Breast epithelium (tissue), 4 donors: ENCODE measurements at regions not wholly inside any gene's neighbourhood (a gene's known extent, or its start where the extent isn't known, plus 50 kb on each side); places are given as distances from the start of the nearest gene placed in this dataset.

Experiments used
- DNase-seq, 2 donors: peaks; one replicate each; pipeline ENCODE4 v3.0.0-alpha.2; 2019; ENCODE audit warnings: low spot score in 2 of 2
- H3K27ac ChIP-seq, 2 donors: fragments of 200-600 bp; sonication (generic) in 1 of 2; one replicate each; pipeline ENCODE4 v1.5.1; 2016 to 2019; ENCODE audit warnings: mild to moderate bottlenecking in 1 of 2
- H3K27me3 ChIP-seq, 2 donors: fragments of 200-600 bp; sonication (generic) in 1 of 2; one replicate each; pipeline versions ENCODE4 v1.5.1 to v1.6.0; 2017 to 2019; ENCODE audit warnings: control low read depth in 1 of 2, mild to moderate bottlenecking in 1 of 2
- H3K36me3 ChIP-seq: fragments of 200-600 bp; one replicate; pipeline ENCODE4 v1.5.1; 2019
- H3K4me1 ChIP-seq, 2 donors: fragments of 200-600 bp; sonication (generic); one replicate each; pipeline ENCODE4 v1.5.1; 2016 to 2019; ENCODE audit warnings: control low read depth in 1 of 2
- H3K4me3 ChIP-seq, 3 donors: fragments of 200-600 bp; sonication (generic); 1 replicate in 2 of 3; 2 replicates in 1 of 3; pipeline ENCODE4 v1.5.1; 2016 to 2019; ENCODE audit warnings: mild to moderate bottlenecking in 3 of 3, moderate library complexity in 2 of 3
- H3K9me3 ChIP-seq, 2 donors: fragments of 200-600 bp; sonication (generic) in 1 of 2; one replicate each; pipeline ENCODE4 v1.5.1; 2016 to 2019; ENCODE audit warnings: control low read depth in 1 of 2
- CTCF ChIP-seq, 3 donors: fragments of 450-650 bp; IDR thresholded peaks; one replicate each; pipeline ENCODE4 v1.5.1; 2016 to 2017; ENCODE audit warnings: antibody characterized with exemption in 3 of 3, mild to moderate bottlenecking in 3 of 3, moderate library complexity in 3 of 3
- POLR2A ChIP-seq: fragments of 450-650 bp; IDR thresholded peaks from one replicate; pipeline ENCODE4 v1.6.1; 2016; ENCODE audit warnings: antibody characterized with exemption, mild to moderate bottlenecking, moderate library complexity
- POLR2AphosphoS5 ChIP-seq, 3 donors: sonication (generic); formaldehyde crosslinking; IDR thresholded peaks; one replicate each; pipeline ENCODE4 v1.6.1; 2017; ENCODE audit warnings: antibody characterized with exemption in 3 of 3
- intact Hi-C: fragments of 100-400 bp; cut with DNase I; formaldehyde crosslinking; loops from one replicate; pipeline ENCODE4 v1.15.1; 2023; ENCODE audit warnings: low total_unique reads

GRCh38 chr4:159049780-159050375 lies 53.0 kb upstream of the RAPGEF2 start:
- H3K27ac ChIP-seq: no peak overlapping the region
- H3K27me3 ChIP-seq: no peaks in the 10 kb centered on the region
- no peaks in the 10 kb centered on the region for H3K9me3 ChIP-seq
- no peak for TF ChIP-seq POLR2A
- no peak for TF ChIP-seq POLR2AphosphoS5 (IDR thresholded peaks at IDR 0.05)
- no peak for TF ChIP-seq CTCF (IDR thresholded peaks at IDR 0.05)
- H3K36me3 ChIP-seq: no peaks in the 10 kb centered on the region
- DNase-seq: no peak
- H3K4me3 ChIP-seq: no peak overlapping the region
- no peaks in the 10 kb centered on the region for H3K4me1 ChIP-seq
- intact Hi-C loops: no loop called here

GRCh38 chr4:159051245-159052071 lies 51.4 kb upstream of the RAPGEF2 start:
- DNase-seq: no peak
- H3K4me1 ChIP-seq: no peaks in the 10 kb centered on the region
- TF ChIP-seq CTCF (IDR thresholded peaks at IDR 0.05) (no peak), POLR2AphosphoS5 (IDR thresholded peaks at IDR 0.05) (no peak), POLR2A (no peak)
- H3K4me3 ChIP-seq: no peak overlapping the region
- no peaks in the 10 kb centered on the region for H3K27me3 ChIP-seq
- H3K9me3 ChIP-seq: no peaks in the 10 kb centered on the region
- H3K27ac ChIP-seq: no peak overlapping the region
- no peaks in the 10 kb centered on the region for H3K36me3 ChIP-seq
- intact Hi-C loops: no loop called here

- TF ChIP-seq POLR2AphosphoS5 (IDR thresholded peaks at IDR 0.05) (no peak), CTCF (IDR thresholded peaks at IDR 0.05) (no peak), POLR2A (no peak)
- intact Hi-C loops: no loop called here
- Histone ChIP-seq H3K9me3 (no peaks in the 10 kb centered on the region), H3K27me3 (no peaks in the 10 kb centered on the region), H3K4me3 (no peak overlapping the region), H3K27ac (no peak overlapping the region), H3K4me1 (no peaks in the 10 kb centered on the region), H3K36me3 (no peaks in the 10 kb centered on the region)
- DNase-seq: no peak
Observed at GRCh38 chr4:159052315-159052714, 50.6 kb upstream of the RAPGEF2 start.
